Tibial artery (tissue), 4 donors: ENCODE measurements at regions not wholly inside any gene's neighbourhood (a gene's known extent, or its start where the extent isn't known, plus 50 kb on each side); places are given as distances from the start of the nearest gene placed in this dataset.

ENCODE experiments used
- DNase-seq, 2 donors: peaks; one replicate each; pipeline ENCODE4 v3.0.0-alpha.2; 2019
- H3K27ac ChIP-seq, 2 donors: fragments of 200-600 bp; sonication (generic) in 1 of 2; 1 replicate in 1 of 2; 2 replicates in 1 of 2; pipeline ENCODE4 v1.5.1; 2018 to 2019; ENCODE audit warnings: mild to moderate bottlenecking in 1 of 2
- H3K27me3 ChIP-seq, 2 donors: fragments of 200-600 bp; sonication (generic) in 1 of 2; one replicate each; pipeline versions ENCODE4 v1.5.1 to v1.6.0; 2016 to 2019
- H3K36me3 ChIP-seq, 3 donors: fragments of 200-600 bp; sonication (generic) in 2 of 3; one replicate each; pipeline ENCODE4 v1.5.1; 2016 to 2019; ENCODE audit warnings: mild to moderate bottlenecking in 2 of 3
- H3K4me1 ChIP-seq, 4 donors: fragments of 200-600 bp; sonication (generic) in 2 of 4; 1 replicate in 3 of 4; 2 replicates in 1 of 4; pipeline ENCODE4 v1.5.1; 2016 to 2019
- H3K4me3 ChIP-seq, 2 donors: fragments of 200-600 bp; sonication (generic) in 1 of 2; 1 replicate in 1 of 2; 2 replicates in 1 of 2; pipeline ENCODE4 v1.5.1; 2018 to 2019; ENCODE audit warnings: mild to moderate bottlenecking in 2 of 2
- H3K9me3 ChIP-seq, 3 donors: fragments of 200-600 bp; sonication (generic) in 1 of 3; one replicate each; pipeline ENCODE4 v1.5.1; 2016 to 2019
- CTCF ChIP-seq, 2 experiments: fragments of 200-600 bp in 1 of 2; fragments of 450-650 bp in 1 of 2; IDR thresholded peaks; one replicate each; pipeline ENCODE4 v1.5.1; 2017 to 2019; ENCODE audit warnings: antibody characterized with exemption in 2 of 2, mild to moderate bottlenecking in 1 of 2, moderate library complexity in 1 of 2
- intact Hi-C: fragments of 100-400 bp; cut with DNase I; formaldehyde crosslinking; loops from one replicate; pipeline ENCODE4 v1.15.0; 2023; ENCODE audit warnings: low total_unique reads

DNA sequence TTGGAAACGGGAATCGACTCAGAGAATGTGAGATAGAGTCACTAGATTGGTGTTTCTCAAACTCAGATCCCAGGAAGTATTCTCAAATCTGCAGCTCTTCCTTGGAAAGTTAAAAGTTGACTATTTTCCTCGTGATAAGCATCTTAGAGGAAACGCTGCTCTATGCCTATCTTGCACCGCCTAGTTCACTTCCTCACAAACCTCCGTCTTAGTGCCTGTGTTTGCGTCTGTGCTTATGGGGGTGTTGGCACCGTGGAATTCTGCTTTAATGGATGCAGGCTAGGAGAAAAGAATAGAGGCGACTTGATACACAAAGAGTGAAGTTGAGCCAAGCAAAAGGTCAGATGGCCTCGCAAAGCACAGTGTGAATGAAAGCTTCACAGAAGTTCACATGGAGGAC, 255.3 kb upstream of the ID2 start:
- H3K27me3 ChIP-seq = no peaks in the 10 kb centered on the region
- TF ChIP-seq CTCF (IDR thresholded peaks at IDR 0.05) = no peak

DNA sequence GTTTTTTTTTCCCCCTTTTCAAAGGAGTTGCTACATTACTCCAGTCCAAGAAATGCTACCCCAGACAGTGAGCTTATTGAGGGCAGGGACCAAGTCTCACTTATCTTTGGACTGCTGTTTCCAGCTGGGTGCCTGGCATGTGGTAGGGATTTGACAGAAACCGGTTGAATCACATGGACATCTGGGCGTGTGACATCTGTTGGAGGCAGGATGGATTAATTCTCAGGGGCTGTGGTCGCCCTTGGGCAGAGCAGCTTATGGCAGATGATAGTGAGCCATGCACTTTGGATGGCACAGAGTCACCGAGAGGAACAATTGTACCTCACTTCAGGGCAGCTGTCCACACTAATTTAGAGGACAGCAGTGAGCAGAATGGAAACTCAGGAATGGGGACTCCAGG, 254.6 kb upstream of the ID2 start:
- intact Hi-C loops = no loop called here
- no peaks in the 10 kb centered on the region for H3K9me3 ChIP-seq
- TF ChIP-seq CTCF (IDR thresholded peaks at IDR 0.05) = no peak

More for the DNA sequence above, 255.3 kb upstream of the ID2 start:
- H3K27ac ChIP-seq = no peak overlapping the region
- intact Hi-C loops = no loop called here
- no peaks in the 10 kb centered on the region for H3K9me3 ChIP-seq
- H3K36me3 ChIP-seq = no peaks in the 10 kb centered on the region
- H3K4me1 ChIP-seq = peaks cover 0 to 17% (median 5%) of the 10 kb centered on the region in 4 donors
- no peak for DNase-seq
- H3K4me3 ChIP-seq = no peak overlapping the region

GRCh38 chr2:8430628-8431027, 251.2 kb upstream of the ID2 start:
- H3K4me1 ChIP-seq = no peaks in the 10 kb centered on the region
- H3K9me3 ChIP-seq = no peaks in the 10 kb centered on the region
- no peak overlapping the region for H3K27ac ChIP-seq
- intact Hi-C loops = no loop called here
- no peaks in the 10 kb centered on the region for H3K36me3 ChIP-seq
- TF ChIP-seq CTCF (IDR thresholded peaks at IDR 0.05) = no peak
- H3K4me3 ChIP-seq = no peak overlapping the region
- H3K27me3 ChIP-seq = no peaks in the 10 kb centered on the region
- no peak for DNase-seq

More for the DNA sequence above, 254.6 kb upstream of the ID2 start:
- Histone ChIP-seq H3K36me3 (no peaks in the 10 kb centered on the region), H3K4me1 (peaks cover 0 to 10% (median 1%) of the 10 kb centered on the region in 4 donors), H3K27ac (no peak overlapping the region), H3K27me3 (no peaks in the 10 kb centered on the region), H3K4me3 (no peak overlapping the region)
- DNase-seq = no peak

- no peak overlapping the region for H3K27ac ChIP-seq
- H3K4me3 ChIP-seq = no peak overlapping the region
- TF ChIP-seq CTCF (IDR thresholded peaks at IDR 0.05) = no peak
- H3K9me3 ChIP-seq = no peaks in the 10 kb centered on the region
- no peaks in the 10 kb centered on the region for H3K27me3 ChIP-seq
- DNase-seq = no peak
- no peaks in the 10 kb centered on the region for H3K36me3 ChIP-seq
- intact Hi-C loops = no loop called here
- no peaks in the 10 kb centered on the region for H3K4me1 ChIP-seq
Measured at GRCh38 chr2:8431446-8432125, 250.3 kb upstream of the ID2 start.

GRCh38 chr2:8432706-8433336, 249.0 kb upstream of the ID2 start:
- TF ChIP-seq CTCF (IDR thresholded peaks at IDR 0.05) = no peak
- Histone ChIP-seq H3K27ac (no peak overlapping the region), H3K4me1 (peaks cover 0 to 12% (median 7%) of the 10 kb centered on the region in 4 donors), H3K9me3 (no peaks in the 10 kb centered on the region), H3K4me3 (no peak overlapping the region), H3K36me3 (no peaks in the 10 kb centered on the region), H3K27me3 (no peaks in the 10 kb centered on the region)
- no peak for DNase-seq
- intact Hi-C loops = no loop called here
